Liver (tissue), 3 donors: ENCODE measurements at regions not wholly inside any gene's neighbourhood (a gene's known extent, or its start where the extent isn't known, plus 50 kb on each side); places are given as distances from the start of the nearest gene placed in this dataset.

Source experiments
- ATF3 ChIP-seq: IDR thresholded peaks from 2 replicates; pipeline ENCODE4 v1.6.1; 2016; ENCODE audit warnings: antibody characterized with exemption
- CTCF ChIP-seq: fragments of 150-350 bp; IDR thresholded peaks from 2 replicates; pipeline ENCODE4 v1.5.1; 2017; ENCODE audit warnings: improper control_type of control experiment, low read depth, low read length; ENCODE audit not compliant: missing input control
- EGR1 ChIP-seq, 2 donors: IDR thresholded peaks; 2 replicates each; pipeline ENCODE4 v1.6.1; 2016 to 2018; ENCODE audit warnings: antibody characterized with exemption in 2 of 2, low read depth in 2 of 2
- FOXA1 ChIP-seq: IDR thresholded peaks from 2 replicates; pipeline ENCODE4 v1.6.1; 2016; ENCODE audit warnings: antibody characterized with exemption
- GABPA ChIP-seq, 2 donors: IDR thresholded peaks in 1 of 2; conservative IDR thresholded peaks in 1 of 2; 2 replicates each; pipeline ENCODE4 v1.6.1; 2016; ENCODE audit warnings: antibody characterized with exemption in 2 of 2, mild to moderate bottlenecking in 1 of 2, moderate library complexity in 1 of 2
- RAD21 ChIP-seq, 2 donors: IDR thresholded peaks; 2 replicates each; pipeline ENCODE4 v1.6.1; 2016; ENCODE audit warnings: antibody characterized with exemption in 2 of 2, mild to moderate bottlenecking in 2 of 2
- REST ChIP-seq: IDR thresholded peaks from 2 replicates; pipeline ENCODE4 v1.6.1; 2016; ENCODE audit warnings: antibody characterized with exemption, mild to moderate bottlenecking
- SP1 ChIP-seq: IDR thresholded peaks from 2 replicates; pipeline ENCODE4 v1.6.1; 2018; ENCODE audit warnings: antibody characterized with exemption, mild to moderate bottlenecking
- TAF1 ChIP-seq: conservative IDR thresholded peaks from 2 replicates; pipeline ENCODE4 v1.6.1; 2016; ENCODE audit warnings: antibody characterized with exemption, mild to moderate bottlenecking
- YY1 ChIP-seq: IDR thresholded peaks from 2 replicates; pipeline ENCODE4 v1.6.1; 2016; ENCODE audit warnings: antibody characterized with exemption, mild to moderate bottlenecking
- donor health status: healthy.
- donor health status: healthy.

- TF ChIP-seq CTCF (no peak), RAD21 (IDR thresholded peaks at IDR 0.05) (no peak), EGR1 (IDR thresholded peaks at IDR 0.05; ENCODE audit: low read depth in 2 of 2) (no peak), ATF3 (no peak), YY1 (no peak), GABPA (IDR thresholded peaks at IDR 0.05 in 1 of 2, conservative IDR thresholded peaks at IDR 0.05 in 1 of 2) (no peak), SP1 (no peak), REST (no peak), TAF1 (no peak), FOXA1 (no peak)
These were observed 380.8 kb downstream of the ANKRD50 start for GRCh38 chr4:124331781-124332180.
